ENCODE measurements at regions not wholly inside any gene's neighbourhood (a gene's known extent, or its start where the extent isn't known, plus 50 kb on each side); places are given as distances from the start of the nearest gene placed in this dataset.

- TF ChIP-seq HNRNPUL1 (IDR thresholded peaks at IDR 0.05; ENCODE audit: low read depth, low read length) (no peak), TAF1 (CRISPR knock-in tag; IDR thresholded peaks at IDR 0.05) (no peak), MAFF (IDR thresholded peaks at IDR 0.05; ENCODE audit: low read depth, low read length) (no peak), MAZ (IDR thresholded peaks at IDR 0.05; ENCODE audit: borderline replicate concordance, low read depth, low read length) (no peak), MAZ (CRISPR knock-in tag; IDR thresholded peaks at IDR 0.05; ENCODE audit: low read depth) (no peak), RAD21 (CRISPR knock-in tag; IDR thresholded peaks at IDR 0.05) (no peak), ZSCAN25 (CRISPR knock-in tag; IDR thresholded peaks at IDR 0.05) (no peak), NFIC (IDR thresholded peaks at IDR 0.05; ENCODE audit: low read length) (no peak)
- TF ChIP-seq, protein P1, sequence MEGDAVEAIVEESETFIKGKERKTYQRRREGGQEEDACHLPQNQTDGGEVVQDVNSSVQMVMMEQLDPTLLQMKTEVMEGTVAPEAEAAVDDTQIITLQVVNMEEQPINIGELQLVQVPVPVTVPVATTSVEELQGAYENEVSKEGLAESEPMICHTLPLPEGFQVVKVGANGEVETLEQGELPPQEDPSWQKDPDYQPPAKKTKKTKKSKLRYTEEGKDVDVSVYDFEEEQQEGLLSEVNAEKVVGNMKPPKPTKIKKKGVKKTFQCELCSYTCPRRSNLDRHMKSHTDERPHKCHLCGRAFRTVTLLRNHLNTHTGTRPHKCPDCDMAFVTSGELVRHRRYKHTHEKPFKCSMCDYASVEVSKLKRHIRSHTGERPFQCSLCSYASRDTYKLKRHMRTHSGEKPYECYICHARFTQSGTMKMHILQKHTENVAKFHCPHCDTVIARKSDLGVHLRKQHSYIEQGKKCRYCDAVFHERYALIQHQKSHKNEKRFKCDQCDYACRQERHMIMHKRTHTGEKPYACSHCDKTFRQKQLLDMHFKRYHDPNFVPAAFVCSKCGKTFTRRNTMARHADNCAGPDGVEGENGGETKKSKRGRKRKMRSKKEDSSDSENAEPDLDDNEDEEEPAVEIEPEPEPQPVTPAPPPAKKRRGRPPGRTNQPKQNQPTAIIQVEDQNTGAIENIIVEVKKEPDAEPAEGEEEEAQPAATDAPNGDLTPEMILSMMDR (CRISPR knock-in tag; IDR thresholded peaks at IDR 0.05) = no peak
These were observed 490.8 kb downstream of the IPMK start for GRCh38 chr10:57776688-57777432.

Measured in HepG2 (cell line).